ENCODE measurements at regions not wholly inside any gene's neighbourhood (a gene's known extent, or its start where the extent isn't known, plus 50 kb on each side); places are given as distances from the start of the nearest gene placed in this dataset.
A peak's percentile ranks its signal among the peaks of the same experiment; 100 is the strongest.

DNA sequence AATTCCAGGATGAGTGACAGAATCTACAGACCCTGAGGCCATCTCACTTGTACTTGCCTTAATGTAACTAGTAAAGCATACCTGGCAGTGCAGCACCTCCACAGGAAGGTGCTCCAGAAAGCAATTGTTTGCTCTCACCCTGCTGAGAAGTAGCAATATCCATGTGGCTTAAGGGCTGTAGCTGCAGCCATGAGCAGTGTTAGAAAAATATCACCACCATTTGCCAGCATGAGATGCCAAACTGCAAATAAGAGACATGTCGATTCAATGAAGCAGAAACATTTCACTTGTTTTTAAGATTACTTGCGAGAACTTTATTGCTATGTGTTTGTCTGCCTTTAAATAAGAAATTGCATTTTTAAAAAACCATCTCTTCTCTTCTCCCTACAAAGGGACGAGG, 151.5 kb downstream of the PRL start:
- POLR2A ChIA-PET = no interaction called here
- peaks cover 1% of the 10 kb centered on the region for H3K36me3 Mint-ChIP-seq (ENCODE audit: low read depth)
- H3K4me1 Mint-ChIP-seq = peaks cover 31% of the 10 kb centered on the region
- CTCF ChIA-PET = interaction anchor here (1.2 kb wide), 1 partner anchor 14 kb away, joined by 4 read pairs; no protein-coding TSS in a partner anchor
- peaks cover 42% of the 10 kb centered on the region for H3K27me3 Mint-ChIP-seq
- no peak overlapping the region for H3K4me3 Mint-ChIP-seq
- no peaks in the 10 kb centered on the region for H3K9me3 Mint-ChIP-seq
- no peak for DNase-seq
- H3K27ac Mint-ChIP-seq = no peak overlapping the region

DNA sequence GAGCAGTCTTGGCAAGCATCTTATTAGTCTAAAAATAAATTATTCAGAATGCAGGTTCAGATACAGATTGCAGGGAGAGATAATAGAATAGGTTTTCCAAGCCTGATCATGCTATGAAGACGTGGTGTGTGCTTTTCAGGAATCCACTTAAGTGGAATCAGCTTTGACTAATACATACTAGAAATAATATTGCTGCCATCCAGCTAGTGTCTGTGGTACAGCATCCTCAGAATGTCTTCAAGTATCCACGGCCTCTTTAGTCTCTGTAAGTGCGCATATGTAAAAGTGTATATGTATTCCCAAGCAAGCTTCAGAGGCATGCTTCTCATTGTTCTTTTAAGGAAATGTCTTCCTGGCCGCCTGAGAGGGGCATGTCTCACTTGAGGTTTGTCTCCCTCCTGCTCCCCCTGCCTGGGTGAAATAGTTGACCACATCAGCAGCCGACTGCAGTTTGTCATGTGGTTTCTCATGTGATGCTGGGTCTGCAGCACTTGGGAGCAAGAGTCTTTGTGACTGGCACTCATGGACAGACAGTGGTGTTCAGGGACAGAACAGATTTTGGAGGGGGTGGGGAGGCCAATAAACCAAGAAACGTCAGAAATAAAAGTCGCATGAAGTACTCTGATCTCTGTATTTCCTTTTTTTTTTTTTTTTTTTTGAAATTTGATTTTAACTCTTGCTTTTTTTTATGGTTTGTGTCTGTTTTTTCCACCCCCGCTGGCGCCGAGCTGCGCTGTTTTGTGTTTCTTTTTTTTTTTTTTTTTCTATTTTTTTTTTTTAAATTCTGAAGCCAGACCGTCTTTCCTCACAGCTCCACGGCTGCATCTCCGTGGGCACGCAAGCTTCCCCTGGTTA, 150.8 kb downstream of the PRL start:
- H3K27ac Mint-ChIP-seq = no peak overlapping the region
- peak overlapping the region; percentile 65 for H3K4me3 Mint-ChIP-seq
- peaks cover 1% of the 10 kb centered on the region for H3K36me3 Mint-ChIP-seq (ENCODE audit: low read depth)
- peaks cover 42% of the 10 kb centered on the region for H3K27me3 Mint-ChIP-seq
- POLR2A ChIA-PET = no interaction called here
- CTCF ChIA-PET = interaction anchor here (0.7 to 1.2 kb wide), 3 partner anchors 12 to 880 kb away, joined by 4 read pairs; no protein-coding TSS in a partner anchor
- H3K4me1 Mint-ChIP-seq = peaks cover 31% of the 10 kb centered on the region
- peak; percentile 12 for DNase-seq
- H3K9me3 Mint-ChIP-seq = no peaks in the 10 kb centered on the region

DNA sequence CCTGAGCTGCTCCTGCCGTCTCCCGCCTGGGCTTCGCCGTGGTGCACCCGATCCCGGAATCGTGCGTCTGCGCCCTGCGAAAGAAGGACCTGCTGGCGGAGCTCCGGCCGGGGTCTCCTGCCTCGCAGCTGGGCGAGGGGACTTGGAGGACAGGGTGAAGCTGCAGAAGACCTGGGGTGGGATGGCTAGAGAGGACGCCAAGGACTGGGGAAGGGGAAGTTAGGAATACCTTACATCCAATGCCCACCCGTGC, 150.2 kb downstream of the PRL start:
- no peak for DNase-seq
- POLR2A ChIA-PET = no interaction called here
- H3K27me3 Mint-ChIP-seq = peaks cover 42% of the 10 kb centered on the region

DNA sequence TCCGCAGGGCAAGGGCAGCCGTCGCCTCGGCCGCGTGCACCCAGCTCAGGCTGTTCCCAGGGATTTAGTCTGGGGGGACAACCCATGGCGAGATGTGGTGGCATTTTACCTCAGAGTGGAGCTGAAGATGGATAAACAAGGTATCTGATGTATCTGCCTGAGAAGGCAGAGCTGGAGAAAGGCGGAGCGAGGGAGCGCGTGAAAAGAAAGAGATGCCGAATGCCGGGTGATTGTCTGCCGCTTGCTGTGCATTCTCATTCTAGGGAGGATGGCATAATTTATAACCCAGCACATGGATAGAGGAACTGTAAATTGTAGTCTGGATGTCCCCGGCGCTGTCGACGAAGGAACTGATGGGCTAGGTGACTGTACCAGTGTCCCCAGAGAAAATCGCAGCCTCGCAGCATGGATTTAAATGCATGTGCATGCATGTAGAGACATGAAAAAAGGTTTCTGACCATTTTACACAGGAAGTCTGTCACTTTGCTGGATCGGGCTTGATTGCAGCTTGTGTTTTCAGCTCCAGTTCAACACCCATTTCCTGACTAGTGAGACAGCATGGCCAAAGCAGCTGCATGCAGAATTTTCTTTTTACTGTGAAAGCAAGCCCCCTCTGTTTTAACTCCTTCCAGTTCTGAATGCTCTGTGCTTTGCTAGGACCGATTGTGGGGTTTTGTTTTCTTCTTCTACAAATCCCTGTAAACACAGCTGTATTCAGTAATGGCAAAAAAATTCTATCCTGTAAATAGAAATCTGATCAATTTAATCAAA, 149.7 kb downstream of the PRL start:
- Mint-ChIP-seq H3K36me3 (ENCODE audit: low read depth) (peaks cover 1% of the 10 kb centered on the region), H3K27ac (peak overlapping the region; percentile 65), H3K4me1 (peaks cover 31% of the 10 kb centered on the region), H3K4me3 (peak overlapping the region; percentile 65), H3K9me3 (no peaks in the 10 kb centered on the region), H3K27me3 (peaks cover 42% of the 10 kb centered on the region)
- DNase-seq = peak; percentile 33
- ChIA-PET POLR2A (no interaction called here), CTCF (interaction anchor here (0.7 to 1.5 kb wide), 4 partner anchors 9 to 879 kb away, joined by 4 to 5 read pairs (median 4); no protein-coding TSS in a partner anchor)

More for the DNA sequence above, 150.2 kb downstream of the PRL start:
- Mint-ChIP-seq H3K4me1 (peaks cover 31% of the 10 kb centered on the region), H3K36me3 (ENCODE audit: low read depth) (peaks cover 1% of the 10 kb centered on the region), H3K4me3 (peak overlapping the region; percentile 65), H3K9me3 (no peaks in the 10 kb centered on the region), H3K27ac (peak overlapping the region; percentile 65)
- CTCF ChIA-PET = interaction anchor here (0.7 to 1.1 kb wide), 2 partner anchors 12 to 879 kb away, joined by 4 read pairs; no protein-coding TSS in a partner anchor

DNA sequence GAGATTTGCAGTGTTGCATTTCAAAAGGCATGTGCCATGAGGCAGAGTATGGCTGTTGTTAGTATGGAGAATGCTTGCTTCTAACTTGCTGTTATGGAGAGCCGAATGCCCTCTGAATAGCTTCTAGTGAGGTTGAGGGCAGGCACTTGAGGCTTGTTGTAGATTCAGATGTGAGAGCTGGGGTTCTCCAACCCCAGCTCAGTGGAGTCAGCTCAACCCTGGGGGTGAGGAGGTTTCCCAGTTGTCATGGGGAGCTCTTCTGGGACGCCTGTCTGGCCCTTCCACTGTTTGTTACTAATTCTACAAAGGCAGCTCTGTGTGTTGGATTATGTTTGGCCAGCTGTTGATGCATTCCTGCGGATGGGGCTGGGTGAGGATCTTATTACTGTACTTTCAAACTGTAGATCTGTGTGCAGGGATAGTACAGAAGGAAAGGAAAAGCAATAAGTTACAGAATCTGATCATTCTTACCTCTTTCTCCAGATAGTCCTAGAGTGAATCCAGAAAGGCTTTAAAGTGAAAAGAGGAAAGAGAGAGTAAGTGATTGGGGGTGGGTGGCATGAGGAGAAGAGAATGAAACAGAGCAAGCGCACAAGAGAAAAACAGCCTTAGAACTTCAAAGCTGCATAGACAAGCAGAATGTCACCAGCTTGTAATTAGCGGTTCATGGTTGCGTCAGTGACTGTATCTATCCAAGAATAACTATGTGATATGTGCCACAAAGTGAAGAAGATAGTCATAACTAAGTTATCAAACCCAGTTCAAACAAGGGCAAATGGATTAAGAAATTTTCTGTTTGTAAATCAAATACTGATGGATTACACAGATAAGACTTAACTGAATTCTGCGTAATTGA, 148.7 kb downstream of the PRL start:
- H3K36me3 Mint-ChIP-seq (ENCODE audit: low read depth) = peaks cover 1% of the 10 kb centered on the region
- H3K9me3 Mint-ChIP-seq = no peaks in the 10 kb centered on the region
- H3K4me3 Mint-ChIP-seq = peak overlapping the region; percentile 65
- no peak for DNase-seq
- peaks cover 31% of the 10 kb centered on the region for H3K4me1 Mint-ChIP-seq
- POLR2A ChIA-PET = interaction anchor here (0.6 to 0.7 kb wide), 2 partner anchors 10 to 95 kb away, joined by 3 read pairs; no protein-coding TSS in a partner anchor
- CTCF ChIA-PET = interaction anchor here (0.7 to 1.5 kb wide), 2 partner anchors 10 to 539 kb away, joined by 4 to 5 read pairs; no protein-coding TSS in a partner anchor
- no peak overlapping the region for H3K27ac Mint-ChIP-seq
- peaks cover 42% of the 10 kb centered on the region for H3K27me3 Mint-ChIP-seq

DNA sequence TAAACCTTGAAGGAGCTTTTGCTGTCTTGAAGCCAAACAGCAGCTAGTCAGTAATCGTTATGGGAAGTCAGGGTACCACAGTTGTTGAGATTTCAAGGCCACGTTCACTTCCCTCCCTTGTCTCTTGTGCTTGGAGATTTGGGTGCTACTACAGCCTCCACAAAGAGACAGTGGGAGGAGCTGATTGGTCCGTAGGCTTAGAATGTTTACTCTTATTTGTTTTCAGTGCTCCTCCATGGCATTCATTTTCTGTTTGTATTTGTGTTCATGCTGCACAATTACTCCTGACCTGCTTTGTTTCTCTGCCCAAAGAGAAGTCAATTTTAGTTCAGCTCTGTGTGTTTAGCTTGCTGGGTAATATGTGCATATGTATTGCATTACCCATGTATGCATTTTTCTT, 147.7 kb downstream of the PRL start:
- H3K9me3 Mint-ChIP-seq = no peaks in the 10 kb centered on the region
- ChIA-PET CTCF (interaction anchor here (0.6 kb wide), 1 partner anchor 63 kb away, joined by 3 read pairs; no protein-coding TSS in a partner anchor), POLR2A (interaction anchor here (0.6 kb wide), 1 partner anchor 95 kb away, joined by 3 read pairs; no protein-coding TSS in a partner anchor)
- no peak overlapping the region for H3K4me3 Mint-ChIP-seq
- peaks cover 31% of the 10 kb centered on the region for H3K4me1 Mint-ChIP-seq
- no peak overlapping the region for H3K27ac Mint-ChIP-seq
- H3K27me3 Mint-ChIP-seq = peaks cover 39% of the 10 kb centered on the region
- DNase-seq = no peak
- H3K36me3 Mint-ChIP-seq (ENCODE audit: low read depth) = peaks cover 1% of the 10 kb centered on the region

DNA sequence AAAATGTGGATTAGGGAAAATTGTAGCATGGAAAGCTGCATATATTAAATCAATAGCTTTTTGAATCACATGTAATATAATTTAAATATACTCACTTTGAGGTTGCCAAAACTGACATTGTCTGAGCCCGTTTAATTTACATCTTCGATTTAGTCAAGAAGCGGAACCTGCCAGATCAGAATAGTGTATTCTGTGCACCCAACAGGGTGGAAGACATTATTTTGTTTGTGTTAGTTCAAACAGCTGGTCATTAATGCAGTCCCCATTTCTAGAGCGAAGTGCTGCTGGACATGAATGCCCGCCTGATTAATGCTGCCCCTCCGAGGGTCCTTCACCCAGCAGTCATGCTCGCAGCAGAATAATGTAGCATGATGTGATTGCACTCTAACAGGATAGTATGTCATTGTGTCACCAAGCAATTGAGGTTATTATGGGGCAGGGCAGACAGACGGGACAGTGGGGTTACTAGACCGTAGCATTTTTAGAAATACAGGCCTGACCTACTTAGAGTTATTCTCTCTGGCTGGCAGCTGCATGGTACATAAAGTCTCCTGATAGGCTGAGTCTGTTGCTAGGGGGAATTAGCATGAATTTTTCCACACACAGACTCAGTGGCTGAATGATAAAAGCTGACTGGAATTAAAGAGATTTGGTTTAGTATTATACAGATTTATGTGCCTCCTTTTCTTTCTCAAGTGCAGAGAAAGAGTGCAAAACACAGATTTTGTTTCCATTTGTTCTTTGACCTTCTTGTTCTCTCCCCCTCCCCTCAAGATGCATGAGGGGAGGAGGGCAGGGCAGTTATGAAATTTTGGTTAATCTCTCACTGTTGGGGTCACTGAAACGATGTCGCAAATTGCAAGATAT, 147.1 kb downstream of the PRL start:
- peaks cover 35% of the 10 kb centered on the region for H3K27me3 Mint-ChIP-seq
- no peak overlapping the region for H3K27ac Mint-ChIP-seq

DNA sequence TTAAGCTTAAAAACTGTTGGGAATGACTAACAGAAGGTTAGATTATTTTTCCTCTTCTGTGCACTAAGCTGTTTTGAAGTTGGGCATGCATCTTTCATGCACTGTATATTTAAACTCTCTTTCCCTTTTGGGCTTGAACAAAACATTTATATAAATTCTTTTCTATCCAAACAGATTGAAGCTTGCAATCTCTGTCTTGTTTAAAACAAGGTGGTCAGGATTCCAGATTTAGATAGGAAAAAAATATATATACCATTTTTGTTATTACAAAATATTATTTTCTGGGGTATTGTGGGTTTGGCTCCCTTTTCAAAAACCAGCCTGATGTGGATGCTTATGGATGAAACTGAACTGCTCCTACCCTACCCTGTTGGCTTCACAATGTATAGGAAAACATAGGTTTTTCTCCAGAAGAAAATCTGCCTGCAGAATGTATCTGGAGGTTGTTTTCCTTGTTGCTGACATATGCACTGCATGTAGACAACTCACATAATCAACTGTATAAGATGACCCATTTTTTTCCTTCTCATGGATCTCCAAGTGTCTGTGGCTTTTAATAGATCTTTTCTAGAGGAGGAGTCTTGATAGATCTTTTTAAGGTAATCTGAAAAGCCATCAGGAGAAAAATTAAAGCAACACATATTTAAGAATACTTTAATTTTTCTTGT, 146.3 kb downstream of the PRL start:
- no peak for DNase-seq
- peaks cover 28% of the 10 kb centered on the region for H3K27me3 Mint-ChIP-seq
- CTCF ChIA-PET = no interaction called here
- peaks cover 31% of the 10 kb centered on the region for H3K4me1 Mint-ChIP-seq
- H3K36me3 Mint-ChIP-seq (ENCODE audit: low read depth) = peaks cover 1% of the 10 kb centered on the region
- H3K9me3 Mint-ChIP-seq = no peaks in the 10 kb centered on the region
- no peak overlapping the region for H3K4me3 Mint-ChIP-seq
- no peak overlapping the region for H3K27ac Mint-ChIP-seq
- POLR2A ChIA-PET = no interaction called here

More for the DNA sequence above, 147.1 kb downstream of the PRL start:
- DNase-seq = no peak
- Mint-ChIP-seq H3K36me3 (ENCODE audit: low read depth) (peaks cover 1% of the 10 kb centered on the region), H3K4me3 (no peak overlapping the region), H3K4me1 (peaks cover 31% of the 10 kb centered on the region), H3K9me3 (no peaks in the 10 kb centered on the region)
- POLR2A ChIA-PET = no interaction called here
- CTCF ChIA-PET = interaction anchor here (0.6 kb wide), 1 partner anchor 63 kb away, joined by 3 read pairs; no protein-coding TSS in a partner anchor

DNA sequence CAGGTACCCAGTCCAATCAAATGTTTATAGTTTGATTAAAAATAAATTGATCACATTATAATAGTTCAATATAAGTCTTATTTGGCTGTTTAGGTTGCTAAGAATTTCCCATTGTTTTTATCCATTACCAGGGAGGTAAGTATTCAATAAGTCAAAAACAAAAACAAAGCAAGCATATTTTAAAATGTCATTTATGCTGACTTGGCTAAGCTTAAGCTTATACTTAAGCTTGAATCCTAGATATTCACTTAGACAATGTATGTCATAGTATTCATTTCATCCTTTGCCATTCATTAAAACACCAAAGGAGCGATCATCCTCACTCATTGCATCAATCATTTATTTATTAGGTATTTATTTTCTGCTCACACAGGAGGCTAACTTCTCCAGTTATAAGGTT, 144.9 kb downstream of the PRL start:
- H3K4me3 Mint-ChIP-seq = no peak overlapping the region
- DNase-seq = no peak
- H3K4me1 Mint-ChIP-seq = peaks cover 23% of the 10 kb centered on the region
- no peaks in the 10 kb centered on the region for H3K9me3 Mint-ChIP-seq
- ChIA-PET CTCF (no interaction called here), POLR2A (no interaction called here)
- H3K36me3 Mint-ChIP-seq (ENCODE audit: low read depth) = no peaks in the 10 kb centered on the region
- H3K27ac Mint-ChIP-seq = no peak overlapping the region
- H3K27me3 Mint-ChIP-seq = peaks cover 17% of the 10 kb centered on the region

DNA sequence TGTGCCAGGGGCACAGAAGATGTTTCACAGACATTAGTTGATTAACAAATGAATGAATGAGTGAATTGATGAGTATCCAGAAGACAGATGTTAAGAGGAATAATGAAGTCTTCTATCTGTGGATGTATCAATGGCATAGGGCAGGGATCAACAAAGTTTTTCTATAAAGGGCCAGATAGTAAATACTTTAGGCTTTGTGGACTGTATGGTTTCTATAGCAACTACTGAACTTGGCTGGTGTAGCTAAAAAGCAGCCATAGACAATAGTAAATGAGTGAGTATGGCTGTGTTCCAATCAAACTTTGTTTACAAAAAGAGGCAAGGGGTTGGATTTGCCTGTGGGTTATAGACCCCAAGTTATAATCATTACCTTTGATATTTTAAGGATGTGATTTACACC, 144.0 kb downstream of the PRL start:
- no peak overlapping the region for H3K4me3 Mint-ChIP-seq
- CTCF ChIA-PET = no interaction called here
- peaks cover 13% of the 10 kb centered on the region for H3K4me1 Mint-ChIP-seq
- POLR2A ChIA-PET = no interaction called here
- H3K27me3 Mint-ChIP-seq = peaks cover 8% of the 10 kb centered on the region
- no peak for DNase-seq
- H3K9me3 Mint-ChIP-seq = no peaks in the 10 kb centered on the region
- no peaks in the 10 kb centered on the region for H3K36me3 Mint-ChIP-seq (ENCODE audit: low read depth)
- H3K27ac Mint-ChIP-seq = no peak overlapping the region

DNA sequence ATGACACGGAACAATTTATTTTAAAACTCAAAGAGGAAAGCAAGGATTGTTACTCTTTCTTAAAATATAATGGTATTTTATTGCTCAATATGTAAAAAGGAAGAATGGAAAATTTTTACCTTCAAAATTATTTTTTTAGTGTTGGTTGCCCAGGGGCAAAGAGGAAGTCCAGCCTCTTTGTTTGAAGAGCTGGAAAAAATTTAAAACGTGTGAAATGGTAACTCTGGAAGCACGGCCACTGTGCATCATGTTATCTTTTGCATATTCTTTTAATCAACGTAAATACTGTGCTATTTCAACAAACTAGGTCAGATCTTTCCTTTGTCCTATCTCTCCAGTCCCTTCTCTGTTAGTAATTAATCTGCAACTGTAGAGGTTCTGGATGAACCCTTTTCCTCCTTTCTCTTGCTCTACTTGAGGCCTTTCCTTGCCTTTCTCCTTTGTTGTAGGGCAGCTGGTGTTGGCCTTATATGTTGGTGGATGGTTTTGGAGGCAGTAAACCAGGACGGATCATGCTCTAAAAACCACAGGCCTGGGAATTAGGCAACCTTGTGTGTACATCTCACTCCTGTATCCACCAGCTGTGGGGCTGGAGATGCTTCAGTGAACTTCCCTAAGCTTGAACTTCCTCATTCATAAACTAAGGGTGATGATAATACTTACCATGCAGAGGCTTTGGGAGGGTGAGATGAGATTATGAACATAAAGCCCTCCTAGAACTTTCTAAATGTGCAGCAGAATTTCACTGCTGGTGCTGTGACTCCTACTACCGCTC, 143.3 kb downstream of the PRL start:
- Mint-ChIP-seq H3K36me3 (ENCODE audit: low read depth) (no peaks in the 10 kb centered on the region), H3K27ac (no peak overlapping the region), H3K4me3 (no peak overlapping the region), H3K27me3 (peaks cover 2% of the 10 kb centered on the region), H3K9me3 (no peaks in the 10 kb centered on the region), H3K4me1 (peaks cover 6% of the 10 kb centered on the region)
- no peak for DNase-seq
- ChIA-PET POLR2A (no interaction called here), CTCF (no interaction called here)
